Epithelial cell of proximal tubule (primary cell): ENCODE measurements at regions not wholly inside any gene's neighbourhood (a gene's known extent, or its start where the extent isn't known, plus 50 kb on each side); places are given as distances from the start of the nearest gene placed in this dataset.
A peak's percentile ranks its signal among the peaks of the same experiment; 100 is the strongest.

Source experiments
- DNase-seq: peaks from one replicate; pipeline ENCODE4 v3.0.0-alpha.2; 2011; ENCODE audit warnings: low read depth
- H3K4me3 ChIP-seq: 2 replicates; pipeline ENCODE4 v1.5.1; 2011; ENCODE audit warnings: low read depth, mild to moderate bottlenecking, low read length
- TF ChIP-seq, protein P1 (sequence below): conservative IDR thresholded peaks from 2 replicates; pipeline ENCODE4 v1.5.1; 2012; ENCODE audit warnings: low read depth, mild to moderate bottlenecking, low read length

DNA sequence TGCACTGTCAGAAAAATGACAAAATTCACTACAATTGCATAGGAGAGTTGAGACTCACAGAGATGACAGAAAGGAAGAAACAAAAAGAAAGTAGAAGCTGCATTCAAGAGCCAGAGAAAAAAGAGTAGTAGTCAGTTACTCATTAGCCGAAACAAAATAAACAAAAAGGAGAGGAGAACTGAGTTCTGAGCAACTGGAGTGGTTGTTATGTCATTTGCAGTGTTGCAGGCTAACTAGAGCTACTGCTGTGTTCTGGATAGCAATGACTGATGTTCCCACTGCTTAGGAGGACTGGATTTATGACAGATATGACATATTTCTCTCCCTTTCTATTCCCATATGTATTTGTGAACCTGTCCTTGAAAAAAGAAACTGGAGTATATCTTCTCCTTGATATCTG is 482.6 kb downstream of the RFC3 start:
- TF ChIP-seq, protein P1, sequence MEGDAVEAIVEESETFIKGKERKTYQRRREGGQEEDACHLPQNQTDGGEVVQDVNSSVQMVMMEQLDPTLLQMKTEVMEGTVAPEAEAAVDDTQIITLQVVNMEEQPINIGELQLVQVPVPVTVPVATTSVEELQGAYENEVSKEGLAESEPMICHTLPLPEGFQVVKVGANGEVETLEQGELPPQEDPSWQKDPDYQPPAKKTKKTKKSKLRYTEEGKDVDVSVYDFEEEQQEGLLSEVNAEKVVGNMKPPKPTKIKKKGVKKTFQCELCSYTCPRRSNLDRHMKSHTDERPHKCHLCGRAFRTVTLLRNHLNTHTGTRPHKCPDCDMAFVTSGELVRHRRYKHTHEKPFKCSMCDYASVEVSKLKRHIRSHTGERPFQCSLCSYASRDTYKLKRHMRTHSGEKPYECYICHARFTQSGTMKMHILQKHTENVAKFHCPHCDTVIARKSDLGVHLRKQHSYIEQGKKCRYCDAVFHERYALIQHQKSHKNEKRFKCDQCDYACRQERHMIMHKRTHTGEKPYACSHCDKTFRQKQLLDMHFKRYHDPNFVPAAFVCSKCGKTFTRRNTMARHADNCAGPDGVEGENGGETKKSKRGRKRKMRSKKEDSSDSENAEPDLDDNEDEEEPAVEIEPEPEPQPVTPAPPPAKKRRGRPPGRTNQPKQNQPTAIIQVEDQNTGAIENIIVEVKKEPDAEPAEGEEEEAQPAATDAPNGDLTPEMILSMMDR = no peak
- peak overlapping the region; percentile 22 for H3K4me3 ChIP-seq
- DNase-seq = no peak

DNA sequence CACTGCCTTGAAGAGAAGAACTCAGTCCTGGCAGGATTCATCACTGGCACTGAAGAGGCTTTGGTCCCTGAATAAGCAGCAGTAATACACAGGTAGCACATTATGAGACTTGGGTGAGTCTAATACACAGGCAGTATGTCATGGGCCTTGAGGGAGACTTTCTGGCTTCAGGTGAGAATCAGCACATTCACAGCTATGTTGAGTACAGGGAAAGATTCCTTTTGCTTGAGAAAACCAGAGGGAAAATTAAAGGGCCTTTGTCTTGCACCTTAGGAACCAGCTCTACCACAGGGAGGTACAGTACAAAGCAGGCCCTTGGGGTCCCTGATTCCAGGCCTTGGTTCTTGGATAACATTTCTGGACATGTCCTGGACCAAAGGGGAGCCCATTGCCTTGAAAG is 484.6 kb downstream of the RFC3 start:
- no peak for DNase-seq
- TF ChIP-seq, protein P1 = no peak
- H3K4me3 ChIP-seq = no peak overlapping the region

DNA sequence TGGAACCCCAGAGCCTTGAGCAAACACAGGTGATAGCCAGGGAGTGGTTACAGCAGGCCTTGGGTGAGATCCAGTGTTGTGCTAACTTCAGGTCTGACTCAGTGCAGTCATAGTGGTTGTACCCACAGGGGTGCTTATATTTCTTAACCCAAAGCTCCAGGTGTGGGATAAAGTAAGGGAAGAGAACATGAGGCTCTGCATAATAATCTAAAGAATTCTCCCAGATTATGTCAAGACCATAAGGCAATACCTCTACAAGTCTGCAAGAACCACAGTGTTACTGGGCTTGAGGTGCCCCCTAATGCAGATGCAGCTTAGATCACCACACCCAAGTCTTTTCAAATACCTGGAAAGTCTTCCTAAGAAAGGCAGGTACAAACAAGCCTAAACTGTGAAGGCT is 485.4 kb downstream of the RFC3 start:
- H3K4me3 ChIP-seq = no peak overlapping the region
- no peak for DNase-seq
- TF ChIP-seq, protein P1 = no peak

DNA sequence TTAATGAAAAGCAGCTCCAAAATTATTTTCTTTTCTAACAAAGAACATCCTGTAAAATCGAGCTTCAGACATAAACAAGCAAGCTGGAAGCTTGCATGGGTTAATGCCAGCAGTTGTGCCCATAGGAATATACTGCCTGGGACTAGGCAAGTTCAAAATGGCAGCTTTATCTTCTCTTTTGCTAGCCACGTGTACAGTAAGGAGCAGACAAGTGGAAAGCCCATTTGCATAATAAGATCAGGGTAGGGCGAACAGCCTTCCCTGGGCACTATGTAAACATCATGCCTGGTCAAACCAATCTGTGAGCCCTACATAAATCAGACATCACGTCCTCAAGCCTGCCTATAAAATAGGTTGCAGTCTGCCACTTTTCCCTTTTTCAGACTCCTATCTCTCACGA is 489.7 kb downstream of the RFC3 start:
- no peak for DNase-seq
- TF ChIP-seq, protein P1 = no peak
- no peak overlapping the region for H3K4me3 ChIP-seq

DNA sequence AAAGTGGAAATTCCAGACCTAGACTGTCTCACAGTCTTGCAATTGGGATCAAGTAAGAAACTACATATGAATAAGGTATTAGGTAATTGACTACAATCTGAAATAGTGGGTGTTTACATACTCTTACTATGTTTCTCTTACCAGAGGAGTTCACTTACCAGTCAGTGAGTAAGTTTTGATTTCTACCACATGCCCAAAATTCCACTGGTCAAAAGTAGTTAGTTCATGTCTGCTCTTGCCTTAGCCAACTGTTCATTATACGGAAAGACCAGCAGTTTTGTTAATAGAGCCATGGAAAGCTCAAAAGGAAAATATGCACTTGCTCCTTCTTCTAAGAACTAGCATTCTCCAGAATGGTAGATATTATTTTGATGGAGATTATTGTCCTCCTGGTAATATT is 490.8 kb downstream of the RFC3 start:
- no peak overlapping the region for H3K4me3 ChIP-seq
- TF ChIP-seq, protein P1 = no peak
- DNase-seq = no peak

DNA sequence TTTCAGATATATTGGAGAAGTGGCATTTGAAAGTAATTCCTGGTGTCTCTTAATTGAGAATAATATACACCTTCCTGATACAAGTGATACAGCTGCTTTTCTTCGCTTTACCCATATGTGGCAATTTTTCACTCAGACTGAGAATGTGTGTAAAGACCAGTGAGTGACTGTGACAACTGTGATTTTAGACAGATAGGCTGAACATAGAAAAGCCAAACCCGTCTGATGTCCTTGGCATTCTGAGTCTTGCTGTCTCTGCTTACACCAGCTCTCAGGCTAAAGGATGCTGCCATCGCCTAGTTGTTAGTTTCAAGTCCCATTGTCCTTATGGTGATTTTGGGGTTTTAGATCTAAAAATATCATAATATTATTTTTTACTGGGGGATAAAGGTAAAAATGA is 492.6 kb downstream of the RFC3 start:
- TF ChIP-seq, protein P1 = no peak
- no peak overlapping the region for H3K4me3 ChIP-seq
- DNase-seq = no peak

DNA sequence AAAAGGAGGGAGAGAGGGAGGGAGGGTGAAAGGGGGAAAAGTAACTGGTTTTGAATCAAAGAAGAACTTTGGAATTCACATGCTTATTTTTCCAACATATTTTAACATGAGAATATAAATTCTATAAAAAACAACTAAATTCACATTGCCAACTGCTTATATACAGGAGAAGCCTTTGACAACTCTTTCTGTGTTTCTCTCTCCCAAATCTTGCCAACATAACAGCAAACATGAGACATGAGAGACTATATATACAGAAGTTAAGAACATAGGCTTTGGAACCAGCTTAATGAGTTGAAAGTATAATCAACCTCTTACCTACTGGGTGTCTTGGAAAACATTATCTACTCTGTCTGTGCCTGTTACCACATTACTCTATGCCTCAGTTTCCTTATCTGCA is 493.3 kb downstream of the RFC3 start:
- DNase-seq = no peak
- no peak overlapping the region for H3K4me3 ChIP-seq
- TF ChIP-seq, protein P1 = no peak
